DND-41 (cell line): ENCODE measurements at regions not wholly inside any gene's neighbourhood (a gene's known extent, or its start where the extent isn't known, plus 50 kb on each side); places are given as distances from the start of the nearest gene placed in this dataset.

Experiments
- ATAC-seq: fragments of 200-7000 bp; cut with Tn5 transposase; 3 replicates; pipeline ENCODE4 v1.9.1; 2021; ENCODE audit warnings: low read depth; ENCODE audit not compliant: insufficient read depth
- DNase-seq: peaks from one replicate; pipeline ENCODE4 v3.0.0-alpha.2; 2020
- H2AFZ ChIP-seq: 2 replicates; pipeline ENCODE4 v1.6.0; 2012; ENCODE audit warnings: low read depth, low read length
- H3K27ac ChIP-seq: 2 replicates; pipeline ENCODE4 v1.5.1; 2012; ENCODE audit warnings: low read length, inconsistent platforms
- H3K27me3 ChIP-seq: fragments of 200-600 bp; sonication (generic); 2 replicates; pipeline ENCODE4 v1.6.0; 2012; ENCODE audit warnings: low read length, mild to moderate bottlenecking, inconsistent platforms; ENCODE audit not compliant: insufficient read depth, poor library complexity
- H3K36me3 ChIP-seq: 2 replicates; pipeline ENCODE4 v1.5.1; 2012; ENCODE audit warnings: low read length, inconsistent platforms; ENCODE audit not compliant: insufficient read depth
- H3K4me1 ChIP-seq: 2 replicates; pipeline ENCODE4 v1.5.1; 2012; ENCODE audit warnings: mild to moderate bottlenecking, low read length; ENCODE audit not compliant: insufficient read depth
- H3K4me2 ChIP-seq: 2 replicates; pipeline ENCODE4 v1.6.0; 2012; ENCODE audit warnings: mild to moderate bottlenecking, moderate library complexity, low read length, inconsistent platforms; ENCODE audit not compliant: insufficient read depth
- H3K4me3 ChIP-seq, 2 experiments: fragments of 200-600 bp in 1 of 2; shearing (Covaris generic) in 1 of 2; 2 replicates each; pipeline ENCODE4 v1.5.1; 2012 to 2016; ENCODE audit warnings: inconsistent platforms in 2 of 2, low read length in 2 of 2, mild to moderate bottlenecking in 2 of 2, low read depth in 1 of 2, moderate library complexity in 1 of 2
- H3K79me2 ChIP-seq: 2 replicates; pipeline ENCODE4 v1.6.0; 2012; ENCODE audit warnings: low read length, inconsistent platforms; ENCODE audit not compliant: insufficient read depth
- H3K9ac ChIP-seq: 2 replicates; pipeline ENCODE4 v1.6.0; 2012; ENCODE audit warnings: low read depth, mild to moderate bottlenecking, inconsistent platforms, low read length, moderate library complexity
- H3K9me3 ChIP-seq: 2 replicates; pipeline ENCODE4 v1.5.1; 2012; ENCODE audit warnings: low read length, moderate library complexity, mild to moderate bottlenecking, inconsistent platforms; ENCODE audit not compliant: insufficient read depth, severe bottlenecking
- H4K20me1 ChIP-seq: 2 replicates; pipeline ENCODE4 v1.6.0; 2012; ENCODE audit warnings: low read length; ENCODE audit not compliant: insufficient read depth
- EZH2 ChIP-seq: IDR thresholded peaks from 3 replicates; pipeline ENCODE4 v1.6.1; 2012; ENCODE audit warnings: borderline replicate concordance, low read depth, mild to moderate bottlenecking, moderate library complexity, low read length, inconsistent platforms; ENCODE audit not compliant: severe bottlenecking
- TF ChIP-seq, protein P1 (sequence below): IDR thresholded peaks from 2 replicates; pipeline ENCODE4 v1.5.1; 2012; ENCODE audit warnings: borderline replicate concordance, low read length, moderate library complexity, mild to moderate bottlenecking; ENCODE audit not compliant: poor library complexity, severe bottlenecking; ENCODE audit errors: extremely low read depth

DNA sequence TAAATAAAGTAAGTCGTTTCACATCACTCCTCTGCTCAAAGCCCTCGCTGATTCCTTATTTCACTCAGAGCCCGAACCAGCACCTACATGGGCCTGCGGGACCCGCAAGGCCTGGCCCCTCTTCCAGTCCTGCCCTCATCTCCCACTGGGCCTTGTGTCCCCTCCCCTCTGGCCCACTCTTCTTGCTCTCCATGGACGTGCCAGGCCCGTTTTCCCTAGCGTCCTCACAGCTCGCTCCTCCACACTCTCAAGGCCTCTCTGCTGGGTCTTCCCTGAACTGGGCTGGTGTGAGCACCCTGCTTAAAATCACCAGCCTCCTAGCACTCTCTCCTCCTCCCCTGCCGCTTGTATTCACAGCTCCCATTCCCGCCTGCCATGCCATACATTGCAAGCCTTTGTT lies 237.9 kb downstream of the FOXD2 start:
- H3K4me2 ChIP-seq, result no peak overlapping the region
- no peak for DNase-seq
- H3K79me2 ChIP-seq, result no peaks in the 10 kb centered on the region
- no peaks in the 10 kb centered on the region for H4K20me1 ChIP-seq
- H3K9ac ChIP-seq, result no peak overlapping the region
- no peak overlapping the region for H3K27ac ChIP-seq
- no peaks in the 10 kb centered on the region for H3K4me1 ChIP-seq
- TF ChIP-seq EZH2, result no peak
- TF ChIP-seq, protein P1, sequence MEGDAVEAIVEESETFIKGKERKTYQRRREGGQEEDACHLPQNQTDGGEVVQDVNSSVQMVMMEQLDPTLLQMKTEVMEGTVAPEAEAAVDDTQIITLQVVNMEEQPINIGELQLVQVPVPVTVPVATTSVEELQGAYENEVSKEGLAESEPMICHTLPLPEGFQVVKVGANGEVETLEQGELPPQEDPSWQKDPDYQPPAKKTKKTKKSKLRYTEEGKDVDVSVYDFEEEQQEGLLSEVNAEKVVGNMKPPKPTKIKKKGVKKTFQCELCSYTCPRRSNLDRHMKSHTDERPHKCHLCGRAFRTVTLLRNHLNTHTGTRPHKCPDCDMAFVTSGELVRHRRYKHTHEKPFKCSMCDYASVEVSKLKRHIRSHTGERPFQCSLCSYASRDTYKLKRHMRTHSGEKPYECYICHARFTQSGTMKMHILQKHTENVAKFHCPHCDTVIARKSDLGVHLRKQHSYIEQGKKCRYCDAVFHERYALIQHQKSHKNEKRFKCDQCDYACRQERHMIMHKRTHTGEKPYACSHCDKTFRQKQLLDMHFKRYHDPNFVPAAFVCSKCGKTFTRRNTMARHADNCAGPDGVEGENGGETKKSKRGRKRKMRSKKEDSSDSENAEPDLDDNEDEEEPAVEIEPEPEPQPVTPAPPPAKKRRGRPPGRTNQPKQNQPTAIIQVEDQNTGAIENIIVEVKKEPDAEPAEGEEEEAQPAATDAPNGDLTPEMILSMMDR, result no peak
- no peak overlapping the region for H2AFZ ChIP-seq
- no peak for ATAC-seq
- H3K4me3 ChIP-seq, result no peak overlapping the region
- peaks cover 7% of the 10 kb centered on the region for H3K27me3 ChIP-seq
- peaks cover 10% of the 10 kb centered on the region for H3K9me3 ChIP-seq
- no peaks in the 10 kb centered on the region for H3K36me3 ChIP-seq

GRCh38 chr1:47676311-47677054 lies 238.6 kb downstream of the FOXD2 start:
- H3K4me1 ChIP-seq, result no peaks in the 10 kb centered on the region
- peaks cover 10% of the 10 kb centered on the region for H3K9me3 ChIP-seq
- ATAC-seq, result no peak
- no peak overlapping the region for H3K4me3 ChIP-seq
- H3K79me2 ChIP-seq, result no peaks in the 10 kb centered on the region
- no peaks in the 10 kb centered on the region for H3K36me3 ChIP-seq
- no peak overlapping the region for H3K9ac ChIP-seq
- no peak overlapping the region for H3K27ac ChIP-seq
- DNase-seq, result no peak
- no peak overlapping the region for H2AFZ ChIP-seq
- H3K4me2 ChIP-seq, result no peak overlapping the region
- no peaks in the 10 kb centered on the region for H4K20me1 ChIP-seq
- TF ChIP-seq EZH2, result no peak
- TF ChIP-seq, protein P1, result no peak
- peaks cover 7% of the 10 kb centered on the region for H3K27me3 ChIP-seq

DNA sequence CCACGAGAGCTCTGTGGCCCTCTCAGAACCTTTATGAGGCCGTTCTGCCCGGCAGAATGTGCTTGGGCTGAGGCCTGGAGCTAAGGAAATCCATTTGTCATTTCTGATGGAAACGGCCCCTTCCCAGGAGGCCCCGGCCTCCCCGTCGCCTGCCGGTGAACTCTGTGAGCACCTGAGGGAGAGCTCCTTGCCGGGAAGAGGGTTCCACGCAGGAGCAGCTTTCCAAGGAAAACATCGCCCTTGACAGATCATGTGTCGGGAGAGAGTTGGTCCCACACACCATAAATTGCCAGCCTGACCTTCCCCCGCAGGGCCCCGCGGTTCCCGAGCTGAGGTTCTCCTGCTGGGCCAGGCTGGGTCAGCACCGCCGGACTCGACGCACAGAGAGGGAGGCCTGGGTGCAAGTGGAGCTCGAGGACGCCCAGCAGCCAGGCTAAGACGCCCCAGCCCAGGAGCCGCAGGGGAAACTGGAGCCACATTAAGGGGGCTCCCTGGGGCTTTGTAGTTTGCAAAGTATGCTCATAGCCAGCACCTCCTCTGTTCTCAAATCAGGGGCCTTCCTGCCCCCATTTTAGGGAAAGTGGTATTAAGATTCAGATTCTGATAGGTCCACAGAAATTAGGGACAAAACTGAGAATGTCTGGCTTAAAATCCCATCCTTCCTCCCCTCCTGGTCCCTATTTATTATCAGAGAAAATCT lies 239.5 kb downstream of the FOXD2 start:
- Histone ChIP-seq H3K4me1 (no peaks in the 10 kb centered on the region), H4K20me1 (no peaks in the 10 kb centered on the region), H3K4me2 (no peak overlapping the region), H3K27ac (no peak overlapping the region), H3K9me3 (peaks cover 7% of the 10 kb centered on the region), H2AFZ (no peak overlapping the region), H3K79me2 (no peaks in the 10 kb centered on the region), H3K4me3 (no peak overlapping the region), H3K27me3 (peaks cover 7% of the 10 kb centered on the region), H3K9ac (no peak overlapping the region), H3K36me3 (no peaks in the 10 kb centered on the region)
- no peak for ATAC-seq
- DNase-seq, result no peak
- TF ChIP-seq EZH2, result no peak
- TF ChIP-seq, protein P1, result no peak
